ENCODE measurements at regions not wholly inside any gene's neighbourhood (a gene's known extent, or its start where the extent isn't known, plus 50 kb on each side); places are given as distances from the start of the nearest gene placed in this dataset.

DNA sequence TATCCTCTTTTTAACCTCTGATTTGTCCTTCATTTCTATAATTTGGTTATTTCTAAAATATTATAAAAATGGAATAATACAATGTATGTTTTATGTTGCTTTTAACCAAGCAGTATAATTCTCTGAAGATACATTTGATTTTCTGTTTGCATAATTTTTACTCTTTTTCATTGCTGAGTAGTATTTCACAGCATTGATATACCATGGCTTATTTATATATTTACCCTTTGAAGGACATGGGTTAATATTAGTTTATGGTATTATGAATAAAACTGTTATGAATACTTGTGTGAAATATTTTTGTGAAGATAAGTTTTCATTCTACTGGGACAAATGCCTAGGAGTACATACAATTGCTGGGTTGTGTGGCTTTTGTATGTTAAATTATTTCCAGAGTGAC lies 748.6 kb downstream of the TENT5A start:
- Histone ChIP-seq H3K14ac (ENCODE audit: insufficient read length) (no peak overlapping the region), H4K8ac (ENCODE audit: extremely low read depth, insufficient read depth, low read length) (no peak overlapping the region), H2BK120ac (replicated peaks; ENCODE audit: low read depth, low read length) (no peak overlapping the region), H3K79me2 (ENCODE audit: control insufficient read depth in 1 of 2, insufficient read depth in 2 of 2, low read length in 2 of 2) (no peaks in the 10 kb centered on the region), H3K18ac (ENCODE audit: extremely low read depth, low read length) (no peak overlapping the region), H2BK20ac (ENCODE audit: low read length) (no peak overlapping the region), H3K27ac (ENCODE audit: low read depth, low read length) (no peak overlapping the region), H3K36me3 (ENCODE audit: control insufficient read depth in 2 of 4, insufficient read depth in 4 of 4, low read length in 3 of 4) (no peaks in the 10 kb centered on the region), H4K20me1 (replicated peaks in 1 of 2; ENCODE audit: control insufficient read depth in 1 of 2, insufficient read depth in 2 of 2, low read length in 2 of 2) (no peaks in the 10 kb centered on the region), H2AFZ (ENCODE audit: low read length) (no peak overlapping the region), H3K27me3 (replicated peaks in 1 of 4; ENCODE audit: control insufficient read depth in 3 of 4, extremely low read depth in 1 of 4, insufficient read depth in 3 of 4, low read length in 3 of 4) (no peaks in the 10 kb centered on the region), H3K4me1 (replicated peaks in 1 of 4; ENCODE audit: control insufficient read depth in 3 of 4, insufficient read depth in 4 of 4, low read length in 3 of 4) (no peaks in the 10 kb centered on the region), H3K4me3 (ENCODE audit: extremely low read depth in 1 of 4, insufficient read depth in 2 of 4, low read depth in 3 of 4, low read length in 4 of 4) (no peak overlapping the region), H3K9ac (replicated peaks in 1 of 4; ENCODE audit: extremely low read depth in 1 of 4, low read depth in 3 of 4, low read length in 3 of 4) (no peak overlapping the region), H3K79me1 (ENCODE audit: low read depth, low read length) (no peaks in the 10 kb centered on the region), H3K4me2 (ENCODE audit: insufficient read depth in 1 of 2, low read depth in 2 of 2, low read length in 2 of 2) (no peak overlapping the region), H2BK15ac (ENCODE audit: low read length) (no peak overlapping the region), H3K4ac (replicated peaks; ENCODE audit: insufficient read length, low read depth, low read length) (no peak overlapping the region), H3K9me3 (ENCODE audit: insufficient read depth in 2 of 2, low read depth in 1 of 2, low read length in 1 of 2) (peaks cover 2 to 8% of the 10 kb centered on the region in 2 experiments; a peak in 1 of 4 replicates), H2BK5ac (ENCODE audit: low read depth, low read length) (no peak overlapping the region), H2BK12ac (ENCODE audit: low read depth, low read length) (no peak overlapping the region), H3K23me2 (ENCODE audit: low read depth, low read length) (no peaks in the 10 kb centered on the region), H4K91ac (replicated peaks; ENCODE audit: insufficient read length, low read length) (no peak overlapping the region), H2AK5ac (ENCODE audit: low read depth, low read length) (no peak overlapping the region), H3K56ac (replicated peaks; ENCODE audit: insufficient read length, low read depth, low read length) (no peak overlapping the region), H3K23ac (ENCODE audit: insufficient read length) (no peak overlapping the region), H4K5ac (ENCODE audit: insufficient read length, low read depth, low read length) (no peak overlapping the region)
- DNase-seq (ENCODE audit: low read depth in 1 of 2, low spot score in 2 of 2) (no peak), FAIRE-seq (no peak)
- ChIA-PET POLR2A (ENCODE audit: partially characterized antibody) (no interaction called here), CTCF (ENCODE audit: partially characterized antibody) (no interaction called here)
- no peak for TF ChIP-seq JUN (IDR thresholded peaks at IDR 0.05; ENCODE audit: low read depth, low read length)
- no peak for TF ChIP-seq CBX5 (IDR thresholded peaks at IDR 0.05; ENCODE audit: low read depth, low read length)
- no peak for TF ChIP-seq CREB1 (IDR thresholded peaks at IDR 0.05)
- no peak for TF ChIP-seq SAP30 (IDR thresholded peaks at IDR 0.05; ENCODE audit: insufficient read depth, insufficient replicate concordance, low read length)
- TF ChIP-seq KDM4A (IDR thresholded peaks at IDR 0.05; ENCODE audit: low read depth, low read length, severe bottlenecking), result no peak
- no peak for TF ChIP-seq SP2 (IDR thresholded peaks at IDR 0.05; ENCODE audit: low read length)
- no peak for TF ChIP-seq KDM5A (IDR thresholded peaks at IDR 0.05; ENCODE audit: low read length)
- no peak for TF ChIP-seq ATF3 (IDR thresholded peaks at IDR 0.05; ENCODE audit: insufficient read depth, low read depth, low read length)
- TF ChIP-seq ATF2 (IDR thresholded peaks at IDR 0.05; ENCODE audit: low read length), result no peak

Measured in H1 (cell line).